ENCODE measurements at regions not wholly inside any gene's neighbourhood (a gene's known extent, or its start where the extent isn't known, plus 50 kb on each side); places are given as distances from the start of the nearest gene placed in this dataset.

GRCh38 chr17:22453181-22453580 lies 760.9 kb downstream of the KCNJ18 start:
- no peak for DNase-seq

- no peak for DNase-seq
Measured at GRCh38 chr17:22454070-22454999, 762.0 kb downstream of the KCNJ18 start.

GRCh38 chr17:22459331-22459952 lies 767.1 kb downstream of the KCNJ18 start:
- no peak for DNase-seq

GRCh38 chr17:22459953-22460350 lies 767.6 kb downstream of the KCNJ18 start:
- no peak for DNase-seq

- DNase-seq = no peak
Measured at GRCh38 chr17:22460461-22461063, 768.2 kb downstream of the KCNJ18 start.

- DNase-seq = no peak
Measured at GRCh38 chr17:22461460-22462145, 769.3 kb downstream of the KCNJ18 start.

GRCh38 chr17:22462461-22462860 lies 770.1 kb downstream of the KCNJ18 start:
- DNase-seq = no peak

- no peak for DNase-seq
Measured at GRCh38 chr17:22463110-22463850, 771.0 kb downstream of the KCNJ18 start.

- no peak for DNase-seq
Measured at GRCh38 chr17:22464041-22464440, 771.7 kb downstream of the KCNJ18 start.

- DNase-seq = no peak
Measured at GRCh38 chr17:22467720-22468119, 775.4 kb downstream of the KCNJ18 start.

GRCh38 chr17:22469101-22469880 lies 777.0 kb downstream of the KCNJ18 start:
- DNase-seq = no peak

- no peak for DNase-seq
Measured at GRCh38 chr17:22469941-22470340, 777.6 kb downstream of the KCNJ18 start.

GRCh38 chr17:22470411-22471175 lies 778.3 kb downstream of the KCNJ18 start:
- DNase-seq = no peak

GRCh38 chr17:22484826-22485225 lies 792.5 kb downstream of the KCNJ18 start:
- DNase-seq = no peak

GRCh38 chr17:22490399-22490798 lies 798.1 kb downstream of the KCNJ18 start:
- no peak for DNase-seq

- no peak for DNase-seq
Measured at GRCh38 chr17:22492331-22492730, 800.0 kb downstream of the KCNJ18 start.

GRCh38 chr17:22496450-22496849 lies 804.1 kb downstream of the KCNJ18 start:
- no peak for DNase-seq

- no peak for DNase-seq
Measured at GRCh38 chr17:22503322-22503899, 811.1 kb downstream of the KCNJ18 start.

GRCh38 chr17:22505660-22506059 lies 813.3 kb downstream of the KCNJ18 start:
- DNase-seq = no peak

- DNase-seq = no peak
Measured at GRCh38 chr17:22506231-22506630, 813.9 kb downstream of the KCNJ18 start.
